ENCODE measurements at regions not wholly inside any gene's neighbourhood (a gene's known extent, or its start where the extent isn't known, plus 50 kb on each side); places are given as distances from the start of the nearest gene placed in this dataset.
A peak's percentile ranks its signal among the peaks of the same experiment; 100 is the strongest.

- Histone ChIP-seq H3K27ac (no peak overlapping the region), H3K4me1 (no peaks in the 10 kb centered on the region), H3K4me3 (no peak overlapping the region), H3K36me3 (no peaks in the 10 kb centered on the region), H3K9me3 (no peaks in the 10 kb centered on the region), H3K27me3 (no peaks in the 10 kb centered on the region)
- intact Hi-C loops (cut with DNase I), result no loop called here
- WGBS (ENCODE audit: insufficient coverage, low coverage, low lambda C conversion rate, missing lambda C conversion rate), result 54% methylated on average over 4 of the region's 11 CpGs
- DNase-seq (peak in 1 of 3 donors; percentile 14), ATAC-seq (no peak)
- TF ChIP-seq CTCF (IDR thresholded peaks at IDR 0.05), result no peak
- TF ChIP-seq POLR2A (IDR thresholded peaks at IDR 0.05), result no peak
These were observed 134.6 kb downstream of the HMX1 start for GRCh38 chr4:8737075-8737474.

GRCh38 chr4:8736090-8736825 lies 135.4 kb downstream of the HMX1 start:
- 45% methylated on average over 15 of the region's 18 CpGs for WGBS (ENCODE audit: insufficient coverage, low coverage, low lambda C conversion rate, missing lambda C conversion rate)

GRCh38 chr4:8735236-8736089 lies 136.2 kb downstream of the HMX1 start:
- DNase-seq, result peak in 1 of 3 donors; percentile 33

More at GRCh38 chr4:8736090-8736825, 135.4 kb downstream of the HMX1 start:
- intact Hi-C loops (cut with DNase I), result no loop called here
- no peaks in the 10 kb centered on the region for H3K9me3 ChIP-seq
- DNase-seq (no peak), ATAC-seq (no peak)
- no peaks in the 10 kb centered on the region for H3K4me1 ChIP-seq
- H3K36me3 ChIP-seq, result no peaks in the 10 kb centered on the region
- no peak overlapping the region for H3K27ac ChIP-seq
- no peak for TF ChIP-seq CTCF (IDR thresholded peaks at IDR 0.05)
- TF ChIP-seq POLR2A (IDR thresholded peaks at IDR 0.05), result no peak
- H3K27me3 ChIP-seq, result no peaks in the 10 kb centered on the region
- no peak overlapping the region for H3K4me3 ChIP-seq

GRCh38 chr4:8732681-8733243 lies 138.9 kb downstream of the HMX1 start:
- H3K9me3 ChIP-seq, result no peaks in the 10 kb centered on the region
- ATAC-seq, result no peak
- DNase-seq, result peak in 1 of 3 donors; percentile 22
- 100% methylated on average over 1 of the region's 5 CpGs for WGBS (ENCODE audit: insufficient coverage, low coverage, low lambda C conversion rate, missing lambda C conversion rate)
- H3K36me3 ChIP-seq, result no peaks in the 10 kb centered on the region
- H3K4me3 ChIP-seq, result no peak overlapping the region
- no peak overlapping the region for H3K27ac ChIP-seq
- no peaks in the 10 kb centered on the region for H3K27me3 ChIP-seq
- intact Hi-C loops (cut with DNase I), result no loop called here
- TF ChIP-seq CTCF (IDR thresholded peaks at IDR 0.05) (no peak), POLR2A (IDR thresholded peaks at IDR 0.05) (no peak)
- H3K4me1 ChIP-seq, result no peaks in the 10 kb centered on the region

More at GRCh38 chr4:8735236-8736089, 136.2 kb downstream of the HMX1 start:
- intact Hi-C loops (cut with DNase I), result no loop called here
- ATAC-seq, result no peak
- Histone ChIP-seq H3K27ac (no peak overlapping the region), H3K4me3 (no peak overlapping the region), H3K36me3 (no peaks in the 10 kb centered on the region), H3K27me3 (no peaks in the 10 kb centered on the region), H3K4me1 (no peaks in the 10 kb centered on the region), H3K9me3 (no peaks in the 10 kb centered on the region)
- 43% methylated on average over 3 of the region's 14 CpGs for WGBS (ENCODE audit: insufficient coverage, low coverage, low lambda C conversion rate, missing lambda C conversion rate)
- TF ChIP-seq POLR2A (IDR thresholded peaks at IDR 0.05), result no peak
- TF ChIP-seq CTCF (IDR thresholded peaks at IDR 0.05), result no peak

Data from right lobe of liver (tissue), 6 donors.